ENCODE measurements at regions not wholly inside any gene's neighbourhood (a gene's known extent, or its start where the extent isn't known, plus 50 kb on each side); places are given as distances from the start of the nearest gene placed in this dataset.

DNA sequence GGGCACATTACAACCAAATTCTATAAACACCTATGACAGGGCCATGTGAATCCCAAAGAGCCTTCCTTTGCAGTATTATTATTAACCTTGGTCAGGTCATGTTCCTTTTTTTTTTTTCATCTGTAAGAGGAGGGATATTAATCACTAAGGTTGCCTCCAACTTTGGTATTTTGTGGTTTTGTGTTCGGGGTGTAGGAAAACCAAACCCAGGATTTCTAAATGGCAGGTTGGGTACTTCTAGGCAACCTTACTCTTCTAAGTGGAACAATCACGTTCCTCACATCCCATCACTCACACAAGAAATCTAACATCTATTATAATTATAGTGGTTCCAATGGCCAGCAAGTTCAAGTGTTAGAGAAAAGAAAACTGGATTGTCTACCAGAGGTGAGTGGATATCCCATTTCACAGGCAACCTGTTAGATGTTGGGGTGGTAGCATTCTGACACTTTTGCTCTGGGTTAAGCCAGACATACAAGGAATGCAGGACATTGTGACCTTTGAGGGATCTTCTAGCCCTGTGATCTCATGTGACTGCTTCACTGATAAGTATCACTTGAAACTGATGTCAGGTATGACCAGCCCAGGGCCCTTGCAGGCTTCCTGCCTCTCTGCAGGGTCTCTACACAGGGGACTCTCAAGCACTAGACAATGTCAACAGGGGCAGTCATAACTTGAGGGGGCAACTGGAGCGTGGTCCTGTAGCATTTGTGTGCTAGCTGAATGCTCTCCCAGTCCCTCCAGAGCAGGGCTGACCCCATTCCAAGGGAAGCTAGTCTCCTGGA is 126.2 kb upstream of the VLDLR start:
- TF ChIP-seq, protein P1, sequence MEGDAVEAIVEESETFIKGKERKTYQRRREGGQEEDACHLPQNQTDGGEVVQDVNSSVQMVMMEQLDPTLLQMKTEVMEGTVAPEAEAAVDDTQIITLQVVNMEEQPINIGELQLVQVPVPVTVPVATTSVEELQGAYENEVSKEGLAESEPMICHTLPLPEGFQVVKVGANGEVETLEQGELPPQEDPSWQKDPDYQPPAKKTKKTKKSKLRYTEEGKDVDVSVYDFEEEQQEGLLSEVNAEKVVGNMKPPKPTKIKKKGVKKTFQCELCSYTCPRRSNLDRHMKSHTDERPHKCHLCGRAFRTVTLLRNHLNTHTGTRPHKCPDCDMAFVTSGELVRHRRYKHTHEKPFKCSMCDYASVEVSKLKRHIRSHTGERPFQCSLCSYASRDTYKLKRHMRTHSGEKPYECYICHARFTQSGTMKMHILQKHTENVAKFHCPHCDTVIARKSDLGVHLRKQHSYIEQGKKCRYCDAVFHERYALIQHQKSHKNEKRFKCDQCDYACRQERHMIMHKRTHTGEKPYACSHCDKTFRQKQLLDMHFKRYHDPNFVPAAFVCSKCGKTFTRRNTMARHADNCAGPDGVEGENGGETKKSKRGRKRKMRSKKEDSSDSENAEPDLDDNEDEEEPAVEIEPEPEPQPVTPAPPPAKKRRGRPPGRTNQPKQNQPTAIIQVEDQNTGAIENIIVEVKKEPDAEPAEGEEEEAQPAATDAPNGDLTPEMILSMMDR (tag by site-specific recombination; IDR thresholded peaks at IDR 0.05) = no peak
- TF ChIP-seq ZNF114 (tag by site-specific recombination; IDR thresholded peaks at IDR 0.05) = no peak
- TF ChIP-seq ZNF121 (tag by site-specific recombination; IDR thresholded peaks at IDR 0.05) = no peak
- no peak for TF ChIP-seq IKZF3 (tag by site-specific recombination; IDR thresholded peaks at IDR 0.05)
- TF ChIP-seq ZNF354C (tag by site-specific recombination; IDR thresholded peaks at IDR 0.05; ENCODE audit: borderline replicate concordance, low read depth) = no peak
- TF ChIP-seq ZBTB21 (tag by site-specific recombination; IDR thresholded peaks at IDR 0.05) = no peak
- no peak for TF ChIP-seq SETDB1 (IDR thresholded peaks at IDR 0.05; ENCODE audit: insufficient read length, low read length)
- TF ChIP-seq ZNF416 (tag by site-specific recombination; IDR thresholded peaks at IDR 0.05) = no peak
